HL-60/S4 (cell line): ENCODE measurements at regions not wholly inside any gene's neighbourhood (a gene's known extent, or its start where the extent isn't known, plus 50 kb on each side); places are given as distances from the start of the nearest gene placed in this dataset.
"Not testable (repeated sequence)": the region's sequence is repeated elsewhere in the genome, so short reads cannot be mapped to it uniquely, and the experiment has no call there.

Source experiments
- in situ Hi-C: fragments of 300-500 bp; cut with MboI; formaldehyde crosslinking; loops from 2 replicates; pipeline ENCODE4 v1.14.3; 2022; ENCODE audit warnings: low sequenced_read_pairs

DNA sequence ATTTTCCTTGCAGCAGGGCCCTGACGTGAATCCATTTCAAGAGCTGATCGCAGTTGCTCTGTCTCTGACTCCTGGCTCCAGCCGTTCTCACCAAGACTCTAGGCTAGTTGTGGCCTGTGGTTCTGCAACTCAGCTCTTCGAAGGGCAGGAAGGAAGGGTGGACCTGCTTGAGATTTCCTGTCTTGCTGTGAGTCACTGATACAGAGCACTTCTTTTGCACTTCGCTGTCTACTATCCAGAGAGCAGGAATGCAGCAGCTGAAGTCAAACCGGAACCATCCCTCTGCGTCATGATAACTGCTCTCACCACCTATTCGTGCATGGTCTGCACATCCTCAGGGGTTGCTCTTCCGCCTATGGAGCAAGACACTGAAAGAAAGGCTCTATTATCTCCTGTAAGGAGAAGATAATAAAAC is 59.7 kb downstream of the RAP2B start:
- in situ Hi-C loops, result no loop called here

DNA sequence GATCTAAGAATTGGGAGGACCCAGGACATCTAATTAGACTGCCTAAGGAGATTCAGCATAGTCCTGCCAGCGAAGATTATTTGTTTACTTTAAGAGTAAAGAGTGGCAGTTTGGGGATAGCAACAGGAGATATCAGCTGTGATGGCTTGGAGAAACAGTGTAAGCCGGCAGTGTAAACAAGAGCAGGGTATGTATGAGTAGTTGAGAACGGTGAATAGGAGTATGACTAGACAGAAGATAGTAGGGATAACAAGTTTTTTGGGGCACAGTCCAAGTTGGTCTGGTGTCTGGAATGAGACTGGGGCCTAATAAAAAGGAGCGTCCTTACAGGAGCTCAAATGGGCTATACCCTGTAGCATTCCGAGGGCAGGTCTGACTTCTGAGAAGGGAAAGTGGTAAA is 64.9 kb downstream of the RAP2B start:
- in situ Hi-C loops, result not testable (repeated sequence)

DNA sequence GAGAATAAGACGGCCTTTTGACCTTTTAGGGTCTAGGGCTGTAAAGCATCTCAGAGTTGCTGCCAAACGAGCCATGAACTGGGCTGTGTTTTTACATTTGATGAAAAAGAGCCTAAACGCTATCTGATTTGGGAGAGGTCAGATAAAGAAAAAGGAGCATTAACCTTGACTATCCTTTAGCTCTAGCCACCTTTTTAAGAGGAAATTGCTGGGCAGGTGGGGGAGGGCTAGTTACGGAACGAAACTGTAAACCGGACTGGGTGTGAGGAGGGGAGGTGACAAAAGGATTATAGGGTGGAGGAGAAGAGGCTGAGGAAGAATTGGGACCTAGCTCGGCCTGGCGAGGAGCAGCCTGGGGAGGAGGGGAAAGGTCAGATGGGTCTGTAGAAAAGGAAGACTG is 68.4 kb downstream of the RAP2B start:
- in situ Hi-C loops, result not testable (repeated sequence)

- in situ Hi-C loops, result not testable (repeated sequence)
Observed at GRCh38 chr3:153231245-153231644, 69.2 kb downstream of the RAP2B start.

DNA sequence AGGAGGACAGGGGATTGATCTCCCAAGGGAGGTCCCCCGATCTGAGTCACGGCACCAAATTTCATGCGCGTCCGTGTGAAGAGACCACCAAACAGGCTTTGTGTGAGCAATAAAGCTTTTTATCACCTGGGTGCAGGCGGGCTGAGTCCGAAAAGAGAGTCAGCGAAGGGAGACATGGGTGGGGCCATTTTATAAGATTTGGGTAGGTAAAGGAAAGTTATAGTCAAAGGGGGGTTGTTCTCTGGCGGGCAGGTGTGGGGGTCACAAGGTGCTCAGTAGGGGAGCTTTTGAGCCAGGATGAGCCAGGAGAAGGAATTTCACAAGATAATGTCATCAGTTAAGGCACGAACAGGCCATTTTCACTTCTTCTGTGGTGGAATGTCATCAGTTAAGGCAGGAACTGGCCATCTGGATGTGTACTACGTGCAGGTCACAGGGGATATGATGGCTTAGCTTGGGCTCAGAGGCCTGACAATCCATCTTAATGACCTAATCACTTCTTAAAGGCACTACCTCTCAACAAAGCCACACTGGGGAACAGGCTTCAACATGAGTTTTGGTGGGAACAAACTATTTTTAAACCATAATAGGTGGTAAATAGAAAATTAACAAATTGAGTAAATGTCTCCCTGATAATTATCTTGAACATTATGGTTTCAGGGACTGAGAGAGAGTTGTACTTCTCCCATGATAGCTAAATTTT is 70.2 kb downstream of the RAP2B start:
- in situ Hi-C loops, result not testable (repeated sequence)

- in situ Hi-C loops, result no loop called here
Observed at GRCh38 chr3:153232851-153233271, 70.8 kb downstream of the RAP2B start.

- in situ Hi-C loops, result no loop called here
Observed at GRCh38 chr3:153233986-153234385, 72.0 kb downstream of the RAP2B start.

GRCh38 chr3:153242896-153243295 is 80.9 kb downstream of the RAP2B start:
- in situ Hi-C loops, result no loop called here

GRCh38 chr3:153244961-153245360 is 82.9 kb downstream of the RAP2B start:
- in situ Hi-C loops, result no loop called here

GRCh38 chr3:153245661-153246060 is 83.6 kb downstream of the RAP2B start:
- in situ Hi-C loops, result no loop called here

DNA sequence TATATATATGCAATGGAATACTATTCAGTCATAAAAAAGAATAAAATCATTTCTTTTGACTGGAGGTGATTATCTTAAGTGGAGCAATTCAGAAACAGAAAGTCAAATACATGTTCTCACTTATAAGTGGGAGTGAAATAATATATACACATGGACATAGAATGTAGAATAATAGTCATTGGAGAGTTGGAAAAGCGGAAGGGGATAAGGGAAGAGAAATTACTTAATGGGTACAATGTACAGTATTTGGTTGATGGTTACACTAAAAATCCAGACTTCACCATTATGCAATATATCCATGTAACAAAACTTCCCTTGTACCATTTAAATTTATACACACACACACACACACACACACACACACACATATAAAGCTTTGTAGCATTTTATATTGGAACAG is 84.3 kb downstream of the RAP2B start:
- in situ Hi-C loops, result no loop called here

- in situ Hi-C loops, result no loop called here
Observed at GRCh38 chr3:153246806-153247205, 84.8 kb downstream of the RAP2B start.

GRCh38 chr3:153247331-153248330 is 85.6 kb downstream of the RAP2B start:
- in situ Hi-C loops, result no loop called here

- in situ Hi-C loops, result not testable (repeated sequence)
Observed at GRCh38 chr3:153248835-153249234, 86.8 kb downstream of the RAP2B start.

- in situ Hi-C loops, result no loop called here
Observed at GRCh38 chr3:153249906-153250305, 87.9 kb downstream of the RAP2B start.

DNA sequence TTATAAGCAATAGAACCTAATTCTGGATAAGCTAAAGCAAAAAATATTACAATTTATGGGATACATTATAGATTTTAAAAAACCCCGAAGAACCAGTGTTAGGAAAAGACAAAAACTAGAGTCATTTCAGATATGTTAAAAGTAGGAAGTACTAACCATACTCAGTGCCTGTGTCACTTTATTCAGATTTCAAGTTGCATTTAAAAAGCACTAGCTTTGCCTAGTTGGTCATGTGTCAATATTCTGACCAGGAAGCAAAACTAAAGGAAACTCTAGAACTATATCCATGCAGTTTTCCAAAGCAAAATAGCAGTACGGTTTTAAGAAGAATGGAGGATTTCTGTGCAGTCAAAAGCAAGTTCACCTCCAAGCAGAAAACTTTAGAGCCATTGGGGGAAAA is 88.4 kb downstream of the RAP2B start:
- in situ Hi-C loops, result no loop called here

DNA sequence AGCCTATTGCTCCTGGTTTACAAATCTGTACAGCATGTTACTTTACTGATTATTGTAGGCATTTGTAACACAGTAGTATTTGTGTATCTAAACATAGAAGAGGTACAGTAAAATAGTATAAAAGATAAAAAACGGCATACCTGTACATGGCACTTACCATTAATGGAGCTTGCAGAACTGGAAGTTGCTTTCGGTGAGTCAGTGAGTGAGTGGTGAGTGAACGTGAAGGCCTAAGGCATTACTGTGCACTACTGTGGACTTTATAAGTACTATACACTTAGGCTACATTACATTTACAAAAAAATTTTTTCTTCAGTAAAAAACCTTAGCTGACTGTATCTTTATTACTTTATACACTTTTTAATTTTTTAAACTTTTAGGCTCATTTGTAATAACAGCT is 90.9 kb downstream of the RAP2B start:
- in situ Hi-C loops, result no loop called here

- in situ Hi-C loops, result no loop called here
Observed at GRCh38 chr3:153254361-153254760, 92.3 kb downstream of the RAP2B start.

GRCh38 chr3:153257673-153258351 is 95.8 kb downstream of the RAP2B start:
- in situ Hi-C loops, result no loop called here

DNA sequence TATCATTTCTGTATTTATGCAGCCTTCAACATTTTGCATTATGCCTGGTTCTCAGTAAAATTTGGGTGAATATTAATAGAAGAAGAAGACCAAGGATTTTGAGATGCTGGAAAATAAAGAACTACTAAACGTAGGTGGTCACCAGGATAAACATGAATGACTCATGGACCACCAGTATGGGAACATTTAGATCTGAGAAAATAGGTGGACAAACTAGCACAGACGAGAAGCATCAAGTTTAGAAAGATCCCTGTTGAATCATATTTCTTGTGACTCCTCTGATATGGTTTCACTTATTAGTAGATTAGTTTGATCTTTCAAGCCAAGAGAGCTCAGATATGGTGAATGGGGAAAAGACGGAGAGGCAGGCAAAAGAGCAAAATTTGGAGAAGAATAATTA is 97.9 kb downstream of the RAP2B start:
- in situ Hi-C loops, result no loop called here

- in situ Hi-C loops, result no loop called here
Observed at GRCh38 chr3:153260681-153261080, 98.7 kb downstream of the RAP2B start.
